ENCODE measurements at regions not wholly inside any gene's neighbourhood (a gene's known extent, or its start where the extent isn't known, plus 50 kb on each side); places are given as distances from the start of the nearest gene placed in this dataset.

GRCh38 chr17:71327376-71328059 lies 793.3 kb upstream of the SOX9 start:
- TF ChIP-seq RFX5 (IDR thresholded peaks at IDR 0.05; ENCODE audit: borderline replicate concordance, low read depth, low read length), result no peak
- TF ChIP-seq CTCF (IDR thresholded peaks at IDR 0.05; ENCODE audit: control extremely low read depth in 1 of 3, insufficient read depth in 1 of 3, low read depth in 1 of 3, low read length in 3 of 3), result no peak
- no peak for TF ChIP-seq CHD7 (IDR thresholded peaks at IDR 0.05; ENCODE audit: insufficient replicate concordance, low read length)
- TF ChIP-seq EP300 (IDR thresholded peaks at IDR 0.05; ENCODE audit: borderline replicate concordance in 1 of 2, low read depth in 2 of 2, low read length in 2 of 2), result no peak
